ENCODE measurements at regions not wholly inside any gene's neighbourhood (a gene's known extent, or its start where the extent isn't known, plus 50 kb on each side); places are given as distances from the start of the nearest gene placed in this dataset.
A peak's percentile ranks its signal among the peaks of the same experiment; 100 is the strongest.

GRCh38 chr11:115930291-115930690 lies 426.1 kb upstream of the CADM1 start:
- no peaks in the 10 kb centered on the region for H3K27me3 Mint-ChIP-seq
- no peak for DNase-seq
- no peak overlapping the region for H3K4me3 Mint-ChIP-seq
- H3K36me3 Mint-ChIP-seq: no peaks in the 10 kb centered on the region
- no peak overlapping the region for H3K27ac Mint-ChIP-seq
- H3K4me1 Mint-ChIP-seq: peaks cover 0 to 2% (median 0%) of the 10 kb centered on the region in 3 donors
- H3K9me3 Mint-ChIP-seq: peaks cover 0 to 22% (median 3%) of the 10 kb centered on the region in 7 donors
- ATAC-seq (ENCODE audit: low read depth in 2 of 2): no peak

GRCh38 chr11:115929618-115930129 lies 425.5 kb upstream of the CADM1 start:
- Mint-ChIP-seq H3K9me3 (peaks cover 0 to 18% (median 3%) of the 10 kb centered on the region in 7 donors), H3K27ac (no peak overlapping the region), H3K36me3 (no peaks in the 10 kb centered on the region), H3K27me3 (no peaks in the 10 kb centered on the region), H3K4me3 (no peak overlapping the region), H3K4me1 (peaks cover 0 to 2% (median 0%) of the 10 kb centered on the region in 3 donors)
- ATAC-seq (ENCODE audit: low read depth in 2 of 2): no peak
- DNase-seq: no peak

- Mint-ChIP-seq H3K4me3 (no peak overlapping the region), H3K27me3 (no peaks in the 10 kb centered on the region), H3K36me3 (no peaks in the 10 kb centered on the region), H3K9me3 (peaks cover 0 to 14% (median 3%) of the 10 kb centered on the region in 7 donors), H3K27ac (no peak overlapping the region), H3K4me1 (peaks cover 0 to 2% (median 0%) of the 10 kb centered on the region in 3 donors)
- DNase-seq: no peak
- no peak for ATAC-seq (ENCODE audit: low read depth in 2 of 2)
These were observed 424.6 kb upstream of the CADM1 start for GRCh38 chr11:115928811-115929210.

GRCh38 chr11:115927823-115928329 lies 423.7 kb upstream of the CADM1 start:
- Mint-ChIP-seq H3K4me3 (no peak overlapping the region), H3K36me3 (no peaks in the 10 kb centered on the region), H3K4me1 (peaks cover 0 to 2% (median 0%) of the 10 kb centered on the region in 3 donors), H3K27ac (no peak overlapping the region), H3K27me3 (no peaks in the 10 kb centered on the region), H3K9me3 (peaks cover 0 to 14% (median 4%) of the 10 kb centered on the region in 7 donors)
- ATAC-seq (ENCODE audit: low read depth in 2 of 2) (no peak), DNase-seq (no peak)

- Mint-ChIP-seq H3K27ac (peak overlapping the region in 1 of 6 donors; percentile 5), H3K9me3 (peaks cover 0 to 14% (median 4%) of the 10 kb centered on the region in 7 donors), H3K27me3 (no peaks in the 10 kb centered on the region), H3K4me3 (no peak overlapping the region), H3K36me3 (no peaks in the 10 kb centered on the region), H3K4me1 (peaks cover 0 to 2% (median 0%) of the 10 kb centered on the region in 3 donors)
- DNase-seq (no peak), ATAC-seq (ENCODE audit: low read depth in 2 of 2) (no peak)
These were observed 422.4 kb upstream of the CADM1 start for GRCh38 chr11:115926601-115927000.

GRCh38 chr11:115926138-115926537 lies 421.9 kb upstream of the CADM1 start:
- H3K4me1 Mint-ChIP-seq: peaks cover 0 to 2% (median 0%) of the 10 kb centered on the region in 3 donors
- ATAC-seq (ENCODE audit: low read depth in 2 of 2): no peak
- peak overlapping the region in 1 of 6 donors; percentile 5 for H3K27ac Mint-ChIP-seq
- no peaks in the 10 kb centered on the region for H3K27me3 Mint-ChIP-seq
- no peak for DNase-seq
- H3K4me3 Mint-ChIP-seq: no peak overlapping the region
- peaks cover 0 to 18% (median 4%) of the 10 kb centered on the region in 7 donors for H3K9me3 Mint-ChIP-seq
- no peaks in the 10 kb centered on the region for H3K36me3 Mint-ChIP-seq

- H3K36me3 Mint-ChIP-seq: no peaks in the 10 kb centered on the region
- H3K27ac Mint-ChIP-seq: no peak overlapping the region
- ATAC-seq (ENCODE audit: low read depth in 2 of 2) (no peak), DNase-seq (no peak)
- H3K4me1 Mint-ChIP-seq: peaks cover 0 to 2% (median 0%) of the 10 kb centered on the region in 3 donors
- H3K4me3 Mint-ChIP-seq: no peak overlapping the region
- peaks cover 0 to 19% (median 4%) of the 10 kb centered on the region in 7 donors for H3K9me3 Mint-ChIP-seq
- no peaks in the 10 kb centered on the region for H3K27me3 Mint-ChIP-seq
These were observed 421.4 kb upstream of the CADM1 start for GRCh38 chr11:115925568-115926090.

GRCh38 chr11:115924744-115925567 lies 420.7 kb upstream of the CADM1 start:
- ATAC-seq (ENCODE audit: low read depth in 2 of 2): peak in 1 of 2 donors; percentile 18
- Mint-ChIP-seq H3K9me3 (peaks cover 0 to 23% (median 4%) of the 10 kb centered on the region in 7 donors), H3K27ac (no peak overlapping the region), H3K4me3 (no peak overlapping the region), H3K27me3 (no peaks in the 10 kb centered on the region), H3K36me3 (no peaks in the 10 kb centered on the region), H3K4me1 (peaks cover 0 to under 1% (median 0%) of the 10 kb centered on the region in 3 donors)
- no peak for DNase-seq

GRCh38 chr11:115922876-115923275 lies 418.7 kb upstream of the CADM1 start:
- Mint-ChIP-seq H3K4me1 (no peaks in the 10 kb centered on the region), H3K36me3 (no peaks in the 10 kb centered on the region), H3K27ac (no peak overlapping the region), H3K4me3 (no peak overlapping the region), H3K27me3 (no peaks in the 10 kb centered on the region), H3K9me3 (peaks cover 0 to 23% (median 4%) of the 10 kb centered on the region in 7 donors)
- DNase-seq: no peak
- ATAC-seq (ENCODE audit: low read depth in 2 of 2): no peak

- DNase-seq: no peak
- Mint-ChIP-seq H3K27me3 (no peaks in the 10 kb centered on the region), H3K27ac (no peak overlapping the region), H3K4me3 (no peak overlapping the region), H3K36me3 (no peaks in the 10 kb centered on the region), H3K4me1 (no peaks in the 10 kb centered on the region), H3K9me3 (peaks cover 0 to 18% (median 4%) of the 10 kb centered on the region in 7 donors)
- no peak for ATAC-seq (ENCODE audit: low read depth in 2 of 2)
These were observed 417.8 kb upstream of the CADM1 start for GRCh38 chr11:115921986-115922385.

- peaks cover 0 to 17% (median 3%) of the 10 kb centered on the region in 7 donors for H3K9me3 Mint-ChIP-seq
- H3K27me3 Mint-ChIP-seq: no peaks in the 10 kb centered on the region
- DNase-seq (no peak), ATAC-seq (ENCODE audit: low read depth in 2 of 2) (no peak)
- H3K27ac Mint-ChIP-seq: no peak overlapping the region
- no peak overlapping the region for H3K4me3 Mint-ChIP-seq
- H3K4me1 Mint-ChIP-seq: no peaks in the 10 kb centered on the region
- H3K36me3 Mint-ChIP-seq: no peaks in the 10 kb centered on the region
These were observed 417.3 kb upstream of the CADM1 start for GRCh38 chr11:115921540-115921939.

GRCh38 chr11:115920841-115921480 lies 416.7 kb upstream of the CADM1 start:
- Mint-ChIP-seq H3K4me3 (no peak overlapping the region), H3K9me3 (peaks cover 0 to 13% (median 1%) of the 10 kb centered on the region in 7 donors), H3K27me3 (no peaks in the 10 kb centered on the region), H3K36me3 (no peaks in the 10 kb centered on the region), H3K4me1 (no peaks in the 10 kb centered on the region), H3K27ac (no peak overlapping the region)
- ATAC-seq (ENCODE audit: low read depth in 2 of 2) (no peak), DNase-seq (no peak)

GRCh38 chr11:115920092-115920461 lies 415.9 kb upstream of the CADM1 start:
- ATAC-seq (ENCODE audit: low read depth in 2 of 2) (no peak), DNase-seq (no peak)
- Mint-ChIP-seq H3K27ac (no peak overlapping the region), H3K36me3 (no peaks in the 10 kb centered on the region), H3K4me3 (no peak overlapping the region), H3K27me3 (no peaks in the 10 kb centered on the region), H3K4me1 (no peaks in the 10 kb centered on the region), H3K9me3 (peaks cover 0 to 9% (median 1%) of the 10 kb centered on the region in 7 donors)
